Right lung (tissue), 2 donors: ENCODE measurements at regions not wholly inside any gene's neighbourhood (a gene's known extent, or its start where the extent isn't known, plus 50 kb on each side); places are given as distances from the start of the nearest gene placed in this dataset.

Experiments used
- DNase-seq, 2 donors: peaks; one replicate each; pipeline ENCODE4 v3.0.0-alpha.2; 2013

GRCh38 chr20:61120595-61121515 lies 131.2 kb upstream of the CDH4 start:
- peak; percentile 34 to 36 for DNase-seq

GRCh38 chr20:61121661-61122060 lies 130.4 kb upstream of the CDH4 start:
- DNase-seq: no peak

GRCh38 chr20:61123286-61123685 lies 128.8 kb upstream of the CDH4 start:
- DNase-seq: no peak

GRCh38 chr20:61123751-61124368 lies 128.2 kb upstream of the CDH4 start:
- no peak for DNase-seq

- DNase-seq: no peak
Measured at GRCh38 chr20:61125076-61125475, 127.0 kb upstream of the CDH4 start.

GRCh38 chr20:61125546-61126180 lies 126.4 kb upstream of the CDH4 start:
- DNase-seq: no peak

GRCh38 chr20:61126369-61127195 lies 125.5 kb upstream of the CDH4 start:
- no peak for DNase-seq

GRCh38 chr20:61127311-61128039 lies 124.6 kb upstream of the CDH4 start:
- DNase-seq: no peak

GRCh38 chr20:61128701-61129269 lies 123.3 kb upstream of the CDH4 start:
- DNase-seq: no peak

GRCh38 chr20:61129311-61129710 lies 122.8 kb upstream of the CDH4 start:
- no peak for DNase-seq

- DNase-seq: no peak
Measured at GRCh38 chr20:61130156-61130555, 121.9 kb upstream of the CDH4 start.

- DNase-seq: no peak
Measured at GRCh38 chr20:61131944-61132343, 120.1 kb upstream of the CDH4 start.

- no peak for DNase-seq
Measured at GRCh38 chr20:61133611-61134010, 118.5 kb upstream of the CDH4 start.

- no peak for DNase-seq
Measured at GRCh38 chr20:61134296-61135030, 117.6 kb upstream of the CDH4 start.

GRCh38 chr20:61135266-61135665 lies 116.8 kb upstream of the CDH4 start:
- DNase-seq: no peak

- no peak for DNase-seq
Measured at GRCh38 chr20:61135968-61136367, 116.1 kb upstream of the CDH4 start.

- DNase-seq: no peak
Measured at GRCh38 chr20:61138566-61138965, 113.5 kb upstream of the CDH4 start.

GRCh38 chr20:61139031-61139430 lies 113.0 kb upstream of the CDH4 start:
- DNase-seq: no peak

GRCh38 chr20:61140576-61140975 lies 111.5 kb upstream of the CDH4 start:
- no peak for DNase-seq

GRCh38 chr20:61146023-61146422 lies 106.0 kb upstream of the CDH4 start:
- DNase-seq: no peak
